ENCODE measurements at regions not wholly inside any gene's neighbourhood (a gene's known extent, or its start where the extent isn't known, plus 50 kb on each side); places are given as distances from the start of the nearest gene placed in this dataset.

DNA sequence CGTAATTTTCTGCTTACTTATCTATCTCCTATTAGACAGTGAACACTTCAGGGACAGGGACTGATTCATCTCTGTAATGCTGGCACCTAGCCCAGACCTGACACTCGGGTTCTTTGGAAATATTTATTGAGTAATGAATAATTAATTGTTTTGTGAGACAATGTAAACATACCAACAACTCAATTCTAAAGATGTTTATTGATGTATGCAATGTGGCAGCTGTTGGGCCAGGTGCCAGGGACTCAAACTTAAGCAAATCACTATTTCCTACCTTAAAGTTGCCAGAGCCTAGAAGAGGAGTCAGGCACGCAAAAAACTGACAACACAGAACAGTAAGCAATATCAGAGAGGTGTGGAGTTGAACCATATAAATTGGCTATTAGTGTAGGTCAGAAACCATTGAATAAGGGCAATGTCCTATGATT lies 63.6 kb upstream of the BMPER start (continued):
- TF ChIP-seq, protein P1, sequence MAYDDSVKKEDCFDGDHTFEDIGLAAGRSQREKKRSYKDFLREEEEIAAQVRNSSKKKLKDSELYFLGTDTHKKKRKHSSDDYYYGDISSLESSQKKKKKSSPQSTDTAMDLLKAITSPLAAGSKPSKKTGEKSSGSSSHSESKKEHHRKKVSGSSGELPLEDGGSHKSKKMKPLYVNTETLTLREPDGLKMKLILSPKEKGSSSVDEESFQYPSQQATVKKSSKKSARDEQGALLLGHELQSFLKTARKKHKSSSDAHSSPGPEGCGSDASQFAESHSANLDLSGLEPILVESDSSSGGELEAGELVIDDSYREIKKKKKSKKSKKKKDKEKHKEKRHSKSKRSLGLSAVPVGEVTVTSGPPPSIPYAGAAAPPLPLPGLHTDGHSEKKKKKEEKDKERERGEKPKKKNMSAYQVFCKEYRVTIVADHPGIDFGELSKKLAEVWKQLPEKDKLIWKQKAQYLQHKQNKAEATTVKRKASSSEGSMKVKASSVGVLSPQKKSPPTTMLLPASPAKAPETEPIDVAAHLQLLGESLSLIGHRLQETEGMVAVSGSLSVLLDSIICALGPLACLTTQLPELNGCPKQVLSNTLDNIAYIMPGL (CRISPR knock-in tag; IDR thresholded peaks at IDR 0.05), result no peak
- TF ChIP-seq PHF20 (IDR thresholded peaks at IDR 0.05; ENCODE audit: partially characterized antibody), result no peak

DNA sequence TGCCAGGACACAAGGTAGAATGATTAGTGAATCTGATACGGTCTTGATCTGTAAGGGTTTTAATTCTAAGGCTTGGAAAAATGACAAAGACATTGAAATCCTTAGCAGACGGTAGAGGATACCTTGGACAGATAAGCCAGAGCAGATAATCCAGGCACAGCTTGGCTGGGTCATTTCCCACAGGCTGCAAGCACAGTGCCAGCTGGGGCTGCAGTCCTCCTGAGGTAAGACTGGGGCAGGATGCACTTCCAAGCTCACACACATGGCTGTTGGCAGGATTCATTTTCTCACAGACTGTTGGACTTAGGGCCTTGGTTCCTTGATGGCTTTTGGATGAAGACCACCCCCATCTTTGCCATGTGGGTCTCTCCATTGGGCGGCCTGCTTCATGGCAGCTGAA lies 63.2 kb upstream of the BMPER start:
- intact Hi-C loops (cut with micrococcal nuclease) (no loop called here), in situ Hi-C loops (cut with MboI) (no loop called here)
- Histone ChIP-seq H3K36me3 (ENCODE audit: control insufficient read depth, insufficient read depth, low read length) (no peaks in the 10 kb centered on the region), H3K4me3 (no peak overlapping the region), H3K9me1 (ENCODE audit: control insufficient read depth, insufficient read depth, low read length) (no peaks in the 10 kb centered on the region), H3K4me2 (ENCODE audit: insufficient read depth, low read length) (no peak overlapping the region), H3K9me3 (replicated peaks; ENCODE audit: control insufficient read depth, insufficient read depth, low read depth, low read length) (no peaks in the 10 kb centered on the region), H3K79me2 (ENCODE audit: control insufficient read depth, insufficient read depth, low read length) (no peaks in the 10 kb centered on the region), H3K27me3 (ENCODE audit: control insufficient read depth in 2 of 2, insufficient read depth in 2 of 2, low read length in 2 of 2) (no peaks in the 10 kb centered on the region), H3K9ac (ENCODE audit: insufficient read depth in 1 of 2, low read depth in 2 of 2, low read length in 2 of 2) (no peak overlapping the region), H3K4me1 (replicated peaks in 1 of 2; ENCODE audit: control insufficient read depth in 2 of 2, insufficient read depth in 2 of 2, low read length in 2 of 2) (no peaks in the 10 kb centered on the region), H4K20me1 (replicated peaks; ENCODE audit: control insufficient read depth, insufficient read depth, low read length) (no peaks in the 10 kb centered on the region), H2AFZ (ENCODE audit: low read depth, low read length) (no peak overlapping the region), H3K27ac (ENCODE audit: extremely low read depth, low read depth, low read length) (no peak overlapping the region)
- ChIA-PET POLR2A (no interaction called here), CTCF (ENCODE audit: low intra/inter-chr PET ratio) (no interaction called here)
- BruUV-seq (replicated peaks), result no TSS peak
- 0% methylated on average over 3 of the region's 3 CpGs for WGBS (ENCODE audit: insufficient coverage, low coverage, missing lambda C conversion rate)
- FAIRE-seq (no peak), ATAC-seq (no peak), DNase-seq (ENCODE audit: extremely low read depth in 1 of 4, low spot score in 3 of 4) (no peak)
- TF ChIP-seq ETS2 (tag; IDR thresholded peaks at IDR 0.05; ENCODE audit: borderline replicate concordance, poor library complexity, severe bottlenecking) (no peak), ZNF436 (CRISPR knock-in tag; IDR thresholded peaks at IDR 0.05) (no peak), SP1 (CRISPR knock-in tag; IDR thresholded peaks at IDR 0.05) (no peak), ESRRB (CRISPR knock-in tag; IDR thresholded peaks at IDR 0.05; ENCODE audit: borderline replicate concordance) (no peak), ZNF212 (CRISPR knock-in tag; IDR thresholded peaks at IDR 0.05) (no peak)
- TF ChIP-seq, protein P2, sequence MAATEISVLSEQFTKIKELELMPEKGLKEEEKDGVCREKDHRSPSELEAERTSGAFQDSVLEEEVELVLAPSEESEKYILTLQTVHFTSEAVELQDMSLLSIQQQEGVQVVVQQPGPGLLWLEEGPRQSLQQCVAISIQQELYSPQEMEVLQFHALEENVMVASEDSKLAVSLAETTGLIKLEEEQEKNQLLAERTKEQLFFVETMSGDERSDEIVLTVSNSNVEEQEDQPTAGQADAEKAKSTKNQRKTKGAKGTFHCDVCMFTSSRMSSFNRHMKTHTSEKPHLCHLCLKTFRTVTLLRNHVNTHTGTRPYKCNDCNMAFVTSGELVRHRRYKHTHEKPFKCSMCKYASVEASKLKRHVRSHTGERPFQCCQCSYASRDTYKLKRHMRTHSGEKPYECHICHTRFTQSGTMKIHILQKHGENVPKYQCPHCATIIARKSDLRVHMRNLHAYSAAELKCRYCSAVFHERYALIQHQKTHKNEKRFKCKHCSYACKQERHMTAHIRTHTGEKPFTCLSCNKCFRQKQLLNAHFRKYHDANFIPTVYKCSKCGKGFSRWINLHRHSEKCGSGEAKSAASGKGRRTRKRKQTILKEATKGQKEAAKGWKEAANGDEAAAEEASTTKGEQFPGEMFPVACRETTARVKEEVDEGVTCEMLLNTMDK (IDR thresholded peaks at IDR 0.05; ENCODE audit: borderline replicate concordance, insufficient read depth, low read depth, low read length, poor library complexity, severe bottlenecking), result no peak
- TF ChIP-seq, protein P3, sequence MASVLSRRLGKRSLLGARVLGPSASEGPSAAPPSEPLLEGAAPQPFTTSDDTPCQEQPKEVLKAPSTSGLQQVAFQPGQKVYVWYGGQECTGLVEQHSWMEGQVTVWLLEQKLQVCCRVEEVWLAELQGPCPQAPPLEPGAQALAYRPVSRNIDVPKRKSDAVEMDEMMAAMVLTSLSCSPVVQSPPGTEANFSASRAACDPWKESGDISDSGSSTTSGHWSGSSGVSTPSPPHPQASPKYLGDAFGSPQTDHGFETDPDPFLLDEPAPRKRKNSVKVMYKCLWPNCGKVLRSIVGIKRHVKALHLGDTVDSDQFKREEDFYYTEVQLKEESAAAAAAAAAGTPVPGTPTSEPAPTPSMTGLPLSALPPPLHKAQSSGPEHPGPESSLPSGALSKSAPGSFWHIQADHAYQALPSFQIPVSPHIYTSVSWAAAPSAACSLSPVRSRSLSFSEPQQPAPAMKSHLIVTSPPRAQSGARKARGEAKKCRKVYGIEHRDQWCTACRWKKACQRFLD (CRISPR knock-in tag; IDR thresholded peaks at IDR 0.05), result no peak
- TF ChIP-seq, protein P4, sequence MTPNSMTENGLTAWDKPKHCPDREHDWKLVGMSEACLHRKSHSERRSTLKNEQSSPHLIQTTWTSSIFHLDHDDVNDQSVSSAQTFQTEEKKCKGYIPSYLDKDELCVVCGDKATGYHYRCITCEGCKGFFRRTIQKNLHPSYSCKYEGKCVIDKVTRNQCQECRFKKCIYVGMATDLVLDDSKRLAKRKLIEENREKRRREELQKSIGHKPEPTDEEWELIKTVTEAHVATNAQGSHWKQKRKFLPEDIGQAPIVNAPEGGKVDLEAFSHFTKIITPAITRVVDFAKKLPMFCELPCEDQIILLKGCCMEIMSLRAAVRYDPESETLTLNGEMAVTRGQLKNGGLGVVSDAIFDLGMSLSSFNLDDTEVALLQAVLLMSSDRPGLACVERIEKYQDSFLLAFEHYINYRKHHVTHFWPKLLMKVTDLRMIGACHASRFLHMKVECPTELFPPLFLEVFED (CRISPR knock-in tag; conservative IDR thresholded peaks at IDR 0.05), result no peak
